ENCODE measurements at regions not wholly inside any gene's neighbourhood (a gene's known extent, or its start where the extent isn't known, plus 50 kb on each side); places are given as distances from the start of the nearest gene placed in this dataset.
A peak's percentile ranks its signal among the peaks of the same experiment; 100 is the strongest.

GRCh38 chr5:24232929-24233498, 411.8 kb downstream of the CDH10 start:
- Histone ChIP-seq H3K4me3 (ENCODE audit: low read length, poor library complexity, severe bottlenecking) (no peak overlapping the region), H3K36me3 (ENCODE audit: insufficient read depth, low read length) (no peaks in the 10 kb centered on the region), H3K9me3 (ENCODE audit: insufficient read depth, low read depth, low read length) (no peaks in the 10 kb centered on the region), H3K79me2 (ENCODE audit: insufficient read depth, low read length) (no peaks in the 10 kb centered on the region), H3K4me2 (ENCODE audit: low read depth, low read length, poor library complexity, severe bottlenecking) (no peak overlapping the region), H3K9me2 (replicated peaks; ENCODE audit: low read depth, low read length) (no peaks in the 10 kb centered on the region), H4K20me1 (ENCODE audit: insufficient read depth, low read length, poor library complexity, severe bottlenecking) (no peaks in the 10 kb centered on the region), H3F3A (ENCODE audit: low read depth) (no peaks in the 10 kb centered on the region), H2AFZ (ENCODE audit: low read length) (no peak overlapping the region), H3K27me3 (ENCODE audit: insufficient read depth, low read length, poor library complexity, severe bottlenecking) (no peaks in the 10 kb centered on the region), H3K4me1 (ENCODE audit: insufficient read depth, low read length, poor library complexity, severe bottlenecking) (no peaks in the 10 kb centered on the region), H3K9ac (ENCODE audit: low read depth, low read length, poor library complexity, severe bottlenecking) (no peak overlapping the region)
- TF ChIP-seq EZH2phosphoT487 (IDR thresholded peaks at IDR 0.05; ENCODE audit: borderline replicate concordance): no peak
- peak; percentile 16; the same call in 1 of the 2 replicates for TF ChIP-seq CTCF (conservative IDR thresholded peaks at IDR 0.05; ENCODE audit: low read length)

GRCh38 chr5:24235946-24236345, 408.8 kb downstream of the CDH10 start:
- Histone ChIP-seq H2AFZ (ENCODE audit: low read length) (no peak overlapping the region), H3K79me2 (ENCODE audit: insufficient read depth, low read length) (no peaks in the 10 kb centered on the region)

GRCh38 chr5:24245821-24246220, 399.0 kb downstream of the CDH10 start:
- TF ChIP-seq CTCF (conservative IDR thresholded peaks at IDR 0.05; ENCODE audit: low read length): no peak
- no peak for TF ChIP-seq EZH2phosphoT487 (IDR thresholded peaks at IDR 0.05; ENCODE audit: borderline replicate concordance)
- Histone ChIP-seq H3K4me3 (ENCODE audit: low read length, poor library complexity, severe bottlenecking) (no peak overlapping the region), H3K4me2 (ENCODE audit: low read depth, low read length, poor library complexity, severe bottlenecking) (no peak overlapping the region), H3K9me2 (replicated peaks; ENCODE audit: low read depth, low read length) (no peaks in the 10 kb centered on the region), H3K9me3 (ENCODE audit: insufficient read depth, low read depth, low read length) (no peaks in the 10 kb centered on the region), H3K4me1 (ENCODE audit: insufficient read depth, low read length, poor library complexity, severe bottlenecking) (no peaks in the 10 kb centered on the region), H4K20me1 (ENCODE audit: insufficient read depth, low read length, poor library complexity, severe bottlenecking) (no peaks in the 10 kb centered on the region), H3K79me2 (ENCODE audit: insufficient read depth, low read length) (no peaks in the 10 kb centered on the region), H3K27me3 (ENCODE audit: insufficient read depth, low read length, poor library complexity, severe bottlenecking) (no peaks in the 10 kb centered on the region), H2AFZ (ENCODE audit: low read length) (no peak overlapping the region), H3F3A (ENCODE audit: low read depth) (no peaks in the 10 kb centered on the region), H3K9ac (ENCODE audit: low read depth, low read length, poor library complexity, severe bottlenecking) (no peak overlapping the region), H3K36me3 (ENCODE audit: insufficient read depth, low read length) (no peaks in the 10 kb centered on the region)

More at GRCh38 chr5:24235946-24236345, 408.8 kb downstream of the CDH10 start:
- no peaks in the 10 kb centered on the region for H3K9me2 ChIP-seq (replicated peaks; ENCODE audit: low read depth, low read length)
- H3K9me3 ChIP-seq (ENCODE audit: insufficient read depth, low read depth, low read length): no peaks in the 10 kb centered on the region
- H3K27me3 ChIP-seq (ENCODE audit: insufficient read depth, low read length, poor library complexity, severe bottlenecking): no peaks in the 10 kb centered on the region
- H3F3A ChIP-seq (ENCODE audit: low read depth): no peaks in the 10 kb centered on the region
- no peak overlapping the region for H3K9ac ChIP-seq (ENCODE audit: low read depth, low read length, poor library complexity, severe bottlenecking)
- no peaks in the 10 kb centered on the region for H3K4me1 ChIP-seq (ENCODE audit: insufficient read depth, low read length, poor library complexity, severe bottlenecking)
- no peak overlapping the region for H3K4me2 ChIP-seq (ENCODE audit: low read depth, low read length, poor library complexity, severe bottlenecking)
- H3K4me3 ChIP-seq (ENCODE audit: low read length, poor library complexity, severe bottlenecking): no peak overlapping the region
- no peak for TF ChIP-seq EZH2phosphoT487 (IDR thresholded peaks at IDR 0.05; ENCODE audit: borderline replicate concordance)
- H4K20me1 ChIP-seq (ENCODE audit: insufficient read depth, low read length, poor library complexity, severe bottlenecking): no peaks in the 10 kb centered on the region
- no peaks in the 10 kb centered on the region for H3K36me3 ChIP-seq (ENCODE audit: insufficient read depth, low read length)

DNA sequence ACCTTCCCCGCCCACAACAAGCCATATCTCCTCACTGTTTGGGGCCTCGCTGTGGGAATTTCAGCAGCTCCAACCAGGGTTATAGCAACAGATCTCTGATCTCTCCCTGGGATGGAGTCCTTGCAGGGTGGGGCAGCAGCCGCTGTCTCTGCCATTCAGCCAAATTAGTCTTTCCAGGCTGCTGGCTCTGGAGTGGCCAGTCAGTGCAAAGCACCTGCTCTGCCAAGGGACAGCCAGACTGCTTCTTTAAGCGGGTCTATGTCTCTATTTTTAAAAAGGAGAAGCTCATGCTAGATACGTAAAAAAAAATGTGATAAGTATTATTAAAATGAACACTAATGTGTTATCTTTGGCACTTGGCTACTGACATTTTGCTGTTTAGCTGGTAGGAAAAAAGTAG, 380.2 kb downstream of the CDH10 start:
- Histone ChIP-seq H3K9me3 (ENCODE audit: insufficient read depth, low read depth, low read length) (no peaks in the 10 kb centered on the region), H3K27me3 (ENCODE audit: insufficient read depth, low read length, poor library complexity, severe bottlenecking) (no peaks in the 10 kb centered on the region), H2AFZ (ENCODE audit: low read length) (no peak overlapping the region), H3K9me2 (replicated peaks; ENCODE audit: low read depth, low read length) (no peaks in the 10 kb centered on the region), H3K79me2 (ENCODE audit: insufficient read depth, low read length) (no peaks in the 10 kb centered on the region), H3K4me2 (ENCODE audit: low read depth, low read length, poor library complexity, severe bottlenecking) (no peak overlapping the region), H3K4me1 (ENCODE audit: insufficient read depth, low read length, poor library complexity, severe bottlenecking) (no peaks in the 10 kb centered on the region), H4K20me1 (ENCODE audit: insufficient read depth, low read length, poor library complexity, severe bottlenecking) (no peaks in the 10 kb centered on the region), H3K36me3 (ENCODE audit: insufficient read depth, low read length) (no peaks in the 10 kb centered on the region), H3K4me3 (ENCODE audit: low read length, poor library complexity, severe bottlenecking) (no peak overlapping the region), H3F3A (ENCODE audit: low read depth) (no peaks in the 10 kb centered on the region), H3K9ac (ENCODE audit: low read depth, low read length, poor library complexity, severe bottlenecking) (no peak overlapping the region)
- TF ChIP-seq EZH2phosphoT487 (IDR thresholded peaks at IDR 0.05; ENCODE audit: borderline replicate concordance) (no peak), CTCF (conservative IDR thresholded peaks at IDR 0.05; ENCODE audit: low read length) (no peak)

All from Loucy (cell line).